ENCODE measurements at regions not wholly inside any gene's neighbourhood (a gene's known extent, or its start where the extent isn't known, plus 50 kb on each side); places are given as distances from the start of the nearest gene placed in this dataset.
"Not testable (repeated sequence)": the region's sequence is repeated elsewhere in the genome, so short reads cannot be mapped to it uniquely, and the experiment has no call there.

DNA sequence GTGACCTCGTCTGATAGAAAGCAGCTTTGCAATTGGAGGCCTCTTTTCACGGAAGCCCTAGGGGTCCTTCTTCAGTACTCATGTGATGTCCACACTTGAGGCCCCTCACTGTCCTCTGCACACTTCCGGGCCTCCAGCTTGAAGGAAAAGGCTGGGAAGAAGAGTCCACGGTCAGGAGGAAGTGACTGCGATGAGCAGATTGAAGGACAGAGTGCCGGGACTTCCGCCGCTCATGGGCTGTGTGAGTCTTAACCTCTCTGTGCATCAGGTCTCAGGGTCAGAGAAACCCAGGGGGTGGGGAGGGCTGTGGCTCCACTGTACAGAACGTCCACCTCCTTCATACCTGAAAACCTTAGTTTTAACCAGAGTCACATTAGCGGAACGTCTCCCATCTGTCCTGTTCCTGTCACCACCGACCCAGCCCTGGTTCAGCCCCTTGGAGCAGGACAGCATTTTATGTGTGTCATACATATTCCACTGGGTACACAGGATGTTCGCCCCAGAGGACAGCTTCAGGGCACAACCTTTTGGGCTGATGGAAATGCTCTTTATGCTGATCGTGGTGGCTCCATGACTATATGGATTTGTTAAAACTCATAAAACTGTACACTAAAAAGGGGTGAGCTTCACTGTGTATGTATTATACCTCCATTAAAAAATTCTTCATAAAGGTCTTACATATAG, 51.0 kb upstream of the SORCS2 start:
- in situ Hi-C loops (cut with MboI; ENCODE audit: low pct_unique_long_range_greater_than_20kb, low sequenced_read_pairs), result no loop called here
- no peak for DNase-seq

- in situ Hi-C loops (cut with MboI; ENCODE audit: low pct_unique_long_range_greater_than_20kb, low sequenced_read_pairs), result no loop called here
- no peak for DNase-seq
Measured at GRCh38 chr4:7140692-7141069, 51.7 kb upstream of the SORCS2 start.

- DNase-seq, result no peak
- in situ Hi-C loops (cut with MboI; ENCODE audit: low pct_unique_long_range_greater_than_20kb, low sequenced_read_pairs), result no loop called here
Measured at GRCh38 chr4:7140062-7140691, 52.2 kb upstream of the SORCS2 start.

GRCh38 chr4:7139167-7139982, 53.0 kb upstream of the SORCS2 start:
- in situ Hi-C loops (cut with MboI; ENCODE audit: low pct_unique_long_range_greater_than_20kb, low sequenced_read_pairs), result no loop called here
- no peak for DNase-seq

DNA sequence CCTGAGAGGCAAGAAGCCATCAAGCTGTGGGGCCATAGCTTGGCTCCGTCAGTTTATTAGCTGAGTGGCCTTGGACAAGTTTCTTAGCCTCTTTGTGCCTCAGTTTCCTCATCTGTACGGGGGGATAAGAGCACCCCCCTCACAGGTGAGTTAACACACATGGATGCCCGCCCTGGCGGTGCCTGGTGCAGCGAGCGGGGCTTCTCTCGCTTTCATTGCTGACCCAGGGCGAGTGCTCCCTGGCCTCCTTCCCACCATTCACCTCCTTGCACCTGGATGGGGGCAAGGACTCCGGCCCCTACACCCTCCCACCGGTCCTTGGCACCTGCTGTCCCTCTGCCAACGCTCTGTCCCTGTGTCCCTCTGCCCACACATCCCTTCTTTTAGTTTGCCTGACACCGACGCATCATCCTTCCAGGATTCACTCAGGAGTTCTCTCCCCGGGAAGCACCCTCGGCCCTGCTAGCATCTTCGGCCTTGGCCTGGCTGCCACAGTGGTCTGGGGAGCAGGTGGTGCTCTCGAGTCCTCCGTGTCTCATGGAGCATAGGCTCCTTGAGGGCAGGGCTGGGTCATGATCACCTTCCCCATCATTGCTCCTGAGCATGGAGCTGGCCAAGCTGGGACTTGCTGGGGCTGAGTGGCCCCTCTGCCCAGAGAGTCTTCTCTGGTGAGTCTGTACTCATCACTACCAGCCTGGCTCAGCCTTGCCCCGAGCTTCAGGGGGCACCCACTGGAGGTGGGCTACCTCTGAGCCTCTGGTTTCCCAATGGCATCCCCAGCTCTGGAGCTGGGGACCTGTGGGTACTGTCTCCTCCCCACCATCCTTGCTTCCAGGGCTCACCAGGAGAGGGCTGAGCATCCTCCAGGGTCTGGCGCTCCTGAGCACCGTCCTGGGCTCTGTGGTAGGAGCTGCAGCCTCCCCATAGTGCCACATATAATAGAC, 53.8 kb upstream of the SORCS2 start:
- no peak for DNase-seq
- in situ Hi-C loops (cut with MboI; ENCODE audit: low pct_unique_long_range_greater_than_20kb, low sequenced_read_pairs), result no loop called here

DNA sequence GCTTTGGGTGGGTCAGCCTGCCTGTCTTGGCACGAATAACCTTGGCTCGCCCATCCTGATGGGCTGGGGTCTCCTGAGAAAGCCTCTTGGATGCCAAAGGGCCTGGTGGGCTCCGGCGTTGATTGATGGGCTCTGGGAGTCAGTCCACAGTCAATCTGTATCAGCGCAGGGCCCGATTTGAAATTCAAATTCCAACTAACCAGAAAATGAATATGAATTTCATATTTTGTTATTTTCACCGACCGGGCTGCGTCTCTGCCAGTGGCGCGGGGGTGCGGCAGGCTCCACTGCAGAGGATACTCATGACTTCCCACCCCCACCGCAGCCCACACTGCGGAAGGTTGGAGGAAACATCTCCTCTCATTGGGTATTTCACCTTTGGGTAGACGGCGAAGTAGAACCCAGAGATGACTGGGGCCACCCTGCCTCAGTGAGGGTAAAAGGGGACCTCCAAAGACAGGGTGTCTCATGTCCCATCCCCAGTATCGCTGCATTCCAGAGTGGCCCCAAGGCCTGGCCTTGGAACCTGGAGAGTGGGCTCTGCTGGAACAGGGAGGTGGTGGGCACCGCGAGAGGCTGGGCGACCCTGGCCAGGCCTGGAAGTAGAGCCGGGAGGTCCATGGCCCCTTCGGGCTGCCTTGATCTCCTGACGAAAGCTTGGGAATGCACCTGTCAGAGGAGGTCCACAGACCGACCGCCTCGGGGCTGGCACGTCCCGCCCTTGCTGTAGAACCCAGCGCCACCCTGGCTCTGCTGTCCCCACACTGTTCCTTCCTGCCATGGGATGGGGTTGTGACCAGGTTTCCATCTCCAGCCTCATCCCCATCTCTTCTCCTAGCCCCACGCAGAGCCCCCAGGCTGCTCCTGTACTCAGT, 54.8 kb upstream of the SORCS2 start:
- no peak for DNase-seq
- in situ Hi-C loops (cut with MboI; ENCODE audit: low pct_unique_long_range_greater_than_20kb, low sequenced_read_pairs), result no loop called here

DNA sequence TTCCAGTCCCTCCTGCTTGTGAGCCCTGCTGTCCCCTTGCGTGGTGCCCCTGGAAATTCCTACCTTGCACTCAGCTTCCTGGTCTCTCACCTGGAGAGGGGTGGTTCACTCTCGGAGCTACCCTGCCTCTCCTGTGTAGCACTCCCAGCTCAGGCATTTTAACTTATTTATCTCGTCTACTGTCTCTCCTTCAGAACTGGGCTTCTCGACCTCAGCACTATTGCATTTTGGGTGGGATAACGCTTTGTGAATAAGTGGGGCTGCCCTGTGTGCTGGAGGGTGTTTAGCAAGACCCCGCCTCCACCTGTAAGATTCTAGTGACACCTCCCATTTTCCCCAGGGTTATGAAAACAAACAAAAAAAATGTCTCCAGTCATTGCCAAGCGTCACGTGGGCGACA, 56.0 kb upstream of the SORCS2 start:
- no peak for DNase-seq

DNA sequence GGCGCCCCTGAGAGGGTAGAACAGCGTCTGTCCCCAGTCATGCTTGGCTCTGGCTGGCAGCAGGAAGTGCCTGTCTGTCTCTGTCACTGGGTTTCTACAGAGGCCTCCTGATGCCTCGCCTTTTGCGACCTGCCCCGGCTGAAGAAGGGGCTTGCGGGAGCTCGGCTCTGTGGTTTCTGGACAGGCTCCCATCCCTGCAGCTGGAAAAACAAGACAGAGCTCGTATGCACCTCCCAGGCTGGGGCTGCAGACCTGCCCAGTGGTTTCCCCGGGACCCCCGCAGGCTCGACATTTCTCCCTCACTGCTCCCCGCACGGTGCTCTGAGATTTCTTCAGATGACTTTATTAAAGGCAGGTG, 57.0 kb upstream of the SORCS2 start:
- in situ Hi-C loops (cut with MboI; ENCODE audit: low pct_unique_long_range_greater_than_20kb, low sequenced_read_pairs), result no loop called here
- DNase-seq, result no peak

More for the DNA sequence above, 56.0 kb upstream of the SORCS2 start:
- in situ Hi-C loops (cut with MboI; ENCODE audit: low pct_unique_long_range_greater_than_20kb, low sequenced_read_pairs), result no loop called here

DNA sequence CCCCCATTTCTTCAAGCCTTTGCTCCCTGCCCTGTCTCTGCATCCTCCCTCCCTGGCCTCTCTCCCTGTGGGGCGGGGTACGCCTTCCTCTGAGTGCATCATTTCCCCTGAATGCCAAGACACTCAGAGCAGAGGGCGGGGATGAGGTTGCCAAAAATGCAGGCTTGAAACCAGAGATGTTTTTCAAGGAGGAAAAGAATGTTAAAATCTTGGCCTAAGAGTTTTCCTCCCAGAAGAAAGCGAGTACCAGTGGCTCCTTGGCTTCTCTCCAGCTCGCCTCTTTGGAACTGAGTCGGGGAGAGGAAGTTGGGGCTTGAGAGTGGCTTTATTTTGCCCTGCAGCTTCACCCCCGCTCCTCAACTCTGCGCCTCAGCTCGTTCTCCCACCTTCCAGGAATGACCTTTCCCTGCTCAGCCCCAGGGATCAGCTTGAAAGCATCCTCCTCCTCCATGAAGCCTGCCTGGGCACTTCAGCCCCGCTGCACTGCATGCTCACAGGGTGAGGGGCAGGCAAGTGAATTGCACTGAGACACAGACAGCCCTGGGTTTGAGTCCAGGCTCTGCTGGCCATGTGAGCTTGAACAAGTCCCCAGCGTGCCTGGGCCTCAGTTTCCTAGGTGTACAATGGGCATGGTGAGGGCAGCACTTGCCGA, 57.5 kb upstream of the SORCS2 start:
- DNase-seq, result peak; percentile 39
- in situ Hi-C loops (cut with MboI; ENCODE audit: low pct_unique_long_range_greater_than_20kb, low sequenced_read_pairs), result no loop called here

- DNase-seq; in situ Hi-C loops (cut with MboI; ENCODE audit: low pct_unique_long_range_greater_than_20kb, low sequenced_read_pairs): not testable (repeated sequence)
Measured at GRCh38 chr4:7133818-7134650, 58.3 kb upstream of the SORCS2 start.

- in situ Hi-C loops (cut with MboI; ENCODE audit: low pct_unique_long_range_greater_than_20kb, low sequenced_read_pairs), result no loop called here
Measured at GRCh38 chr4:7132730-7133582, 59.4 kb upstream of the SORCS2 start.

GRCh38 chr4:7132249-7132648, 60.1 kb upstream of the SORCS2 start:
- no peak for DNase-seq
- in situ Hi-C loops (cut with MboI; ENCODE audit: low pct_unique_long_range_greater_than_20kb, low sequenced_read_pairs), result no loop called here

More at GRCh38 chr4:7132730-7133582, 59.4 kb upstream of the SORCS2 start:
- no peak for DNase-seq

DNA sequence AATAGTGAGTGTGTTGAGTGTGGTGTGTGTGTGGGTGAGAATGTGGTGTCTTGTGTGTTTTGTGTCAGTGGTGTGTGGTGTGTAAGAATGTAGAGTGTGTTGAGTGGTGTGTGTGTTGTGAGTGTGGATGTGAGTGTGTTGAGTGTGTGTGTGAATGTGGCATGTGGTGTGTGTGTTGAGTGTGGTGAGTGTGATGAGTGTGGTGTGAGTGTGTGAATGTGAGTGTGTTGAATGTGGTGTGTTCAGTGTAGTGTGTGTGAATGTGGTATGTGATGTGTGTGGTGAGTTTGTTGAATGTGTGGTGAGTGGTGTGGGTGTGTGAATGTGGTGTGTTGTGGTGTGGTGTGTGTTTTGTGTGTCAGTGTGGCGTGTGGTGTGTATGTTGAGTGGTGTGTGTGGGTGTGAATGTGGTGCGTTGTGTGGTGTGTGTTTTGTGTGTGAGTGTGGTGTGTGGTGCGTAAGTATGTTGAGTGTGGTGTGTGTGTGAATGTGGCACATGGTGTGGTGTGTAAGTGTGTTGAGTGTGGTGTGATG, 60.8 kb upstream of the SORCS2 start:
- in situ Hi-C loops (cut with MboI; ENCODE audit: low pct_unique_long_range_greater_than_20kb, low sequenced_read_pairs), result no loop called here
- DNase-seq, result no peak

- DNase-seq, result no peak
- in situ Hi-C loops (cut with MboI; ENCODE audit: low pct_unique_long_range_greater_than_20kb, low sequenced_read_pairs), result no loop called here
Measured at GRCh38 chr4:7130621-7131211, 61.6 kb upstream of the SORCS2 start.

DNA sequence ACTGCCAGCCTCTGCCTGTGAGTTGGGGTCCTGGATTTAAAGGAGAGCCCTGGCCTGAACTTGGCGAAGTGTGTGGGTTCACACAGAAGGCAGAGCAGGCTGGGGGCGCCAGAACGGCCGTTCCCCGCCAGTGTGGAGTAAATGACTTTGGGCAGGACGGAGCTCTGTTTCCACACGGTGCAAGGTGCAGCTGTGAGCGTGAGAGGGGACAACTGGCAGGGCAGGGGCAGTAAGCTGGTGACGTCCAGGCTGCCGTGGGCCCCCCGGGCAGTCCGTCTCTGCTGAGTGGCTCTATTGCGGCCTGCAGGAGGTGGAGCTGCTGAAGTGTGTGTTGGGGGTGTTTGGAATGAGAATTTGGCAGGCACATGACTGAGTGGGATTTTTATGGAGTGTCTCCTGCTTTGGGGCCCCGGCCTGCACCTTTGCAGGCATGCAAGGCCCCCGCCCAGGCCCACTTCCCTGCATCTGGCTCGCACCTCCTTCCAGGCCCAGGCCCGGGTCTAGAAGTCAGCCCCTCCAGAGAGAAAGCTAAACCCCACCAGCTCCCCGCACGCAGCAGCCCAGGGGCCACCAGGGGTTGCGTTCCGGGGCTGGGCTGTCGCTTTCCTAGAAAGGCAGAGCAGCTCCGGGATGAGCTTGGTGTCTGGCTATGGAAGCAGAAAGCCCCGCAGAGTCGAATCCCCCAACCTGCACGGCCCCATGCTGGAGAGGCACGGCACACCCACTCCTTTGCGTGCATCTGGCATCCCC, 62.2 kb upstream of the GRPEL1 start:
- in situ Hi-C loops (cut with MboI; ENCODE audit: low pct_unique_long_range_greater_than_20kb, low sequenced_read_pairs), result no loop called here
- no peak for DNase-seq

Measured in KBM-7 (cell line).